ENCODE measurements at regions not wholly inside any gene's neighbourhood (a gene's known extent, or its start where the extent isn't known, plus 50 kb on each side); places are given as distances from the start of the nearest gene placed in this dataset.
"Not testable (repeated sequence)": the region's sequence is repeated elsewhere in the genome, so short reads cannot be mapped to it uniquely, and the experiment has no call there.

GRCh38 chr5:158049459-158049858 is 190.5 kb upstream of the CLINT1 start:
- Histone ChIP-seq H3K27me3 (no peaks in the 10 kb centered on the region), H3K4me3 (no peak overlapping the region), H3K4me1 (no peaks in the 10 kb centered on the region), H3K27ac (no peak overlapping the region), H3K36me3 (no peaks in the 10 kb centered on the region), H3K9me3 (no peaks in the 10 kb centered on the region)
- intact Hi-C loops (cut with DNase I; ENCODE audit: low total_unique reads) (no loop called here), in situ Hi-C loops (cut with MboI; ENCODE audit: low sequenced_read_pairs in 4 of 4) (no loop called here)
- no peak for TF ChIP-seq CTCF (IDR thresholded peaks at IDR 0.05 in 4 of 5, conservative IDR thresholded peaks at IDR 0.05 in 1 of 5)
- no peak for TF ChIP-seq POLR2A (IDR thresholded peaks at IDR 0.05)
- no peak for ATAC-seq
- no peak for DNase-seq

GRCh38 chr5:158045696-158046095 is 186.8 kb upstream of the CLINT1 start:
- DNase-seq = no peak
- no peak for TF ChIP-seq CTCF (IDR thresholded peaks at IDR 0.05 in 4 of 5, conservative IDR thresholded peaks at IDR 0.05 in 1 of 5)
- no peak for TF ChIP-seq POLR2A (IDR thresholded peaks at IDR 0.05)
- H3K4me1 ChIP-seq = no peaks in the 10 kb centered on the region
- no peak overlapping the region for H3K4me3 ChIP-seq
- in situ Hi-C loops (cut with MboI; ENCODE audit: low sequenced_read_pairs in 4 of 4) (no loop called here), intact Hi-C loops (cut with DNase I; ENCODE audit: low total_unique reads) (no loop called here)
- H3K27ac ChIP-seq = no peak overlapping the region
- no peak for ATAC-seq
- no peaks in the 10 kb centered on the region for H3K9me3 ChIP-seq
- H3K36me3 ChIP-seq = no peaks in the 10 kb centered on the region
- H3K27me3 ChIP-seq = no peaks in the 10 kb centered on the region

GRCh38 chr5:158039911-158040347 is 181.0 kb upstream of the CLINT1 start:
- ATAC-seq = no peak
- Histone ChIP-seq H3K9me3 (no peaks in the 10 kb centered on the region), H3K27me3 (no peaks in the 10 kb centered on the region), H3K4me1 (no peaks in the 10 kb centered on the region), H3K4me3 (no peak overlapping the region), H3K36me3 (no peaks in the 10 kb centered on the region), H3K27ac (no peak overlapping the region)
- in situ Hi-C loops (cut with MboI; ENCODE audit: low sequenced_read_pairs in 4 of 4) = no loop called here
- intact Hi-C loops (cut with DNase I; ENCODE audit: low total_unique reads) = no loop called here
- TF ChIP-seq POLR2A (IDR thresholded peaks at IDR 0.05) (no peak), CTCF (IDR thresholded peaks at IDR 0.05 in 4 of 5, conservative IDR thresholded peaks at IDR 0.05 in 1 of 5) (no peak)
- no peak for DNase-seq

GRCh38 chr5:158039441-158039840 is 180.5 kb upstream of the CLINT1 start:
- no peak for ATAC-seq
- intact Hi-C loops (cut with DNase I; ENCODE audit: low total_unique reads) (no loop called here), in situ Hi-C loops (cut with MboI; ENCODE audit: low sequenced_read_pairs in 4 of 4) (no loop called here)
- Histone ChIP-seq H3K4me1 (no peaks in the 10 kb centered on the region), H3K27me3 (no peaks in the 10 kb centered on the region), H3K4me3 (no peak overlapping the region), H3K9me3 (no peaks in the 10 kb centered on the region), H3K36me3 (no peaks in the 10 kb centered on the region), H3K27ac (no peak overlapping the region)
- TF ChIP-seq POLR2A (IDR thresholded peaks at IDR 0.05) (no peak), CTCF (IDR thresholded peaks at IDR 0.05 in 4 of 5, conservative IDR thresholded peaks at IDR 0.05 in 1 of 5) (no peak)
- DNase-seq = no peak

- H3K9me3 ChIP-seq; H3K27ac ChIP-seq; H3K4me1 ChIP-seq; ATAC-seq; intact Hi-C loops (cut with DNase I; ENCODE audit: low total_unique reads); DNase-seq; H3K27me3 ChIP-seq; in situ Hi-C loops (cut with MboI; ENCODE audit: low sequenced_read_pairs in 4 of 4); H3K4me3 ChIP-seq; H3K36me3 ChIP-seq: not testable (repeated sequence)
Measured at GRCh38 chr5:158036983-158037595, 178.1 kb upstream of the CLINT1 start.

- H3K4me1 ChIP-seq; ATAC-seq; H3K4me3 ChIP-seq; H3K27me3 ChIP-seq; H3K27ac ChIP-seq; in situ Hi-C loops (cut with MboI; ENCODE audit: low sequenced_read_pairs in 4 of 4); intact Hi-C loops (cut with DNase I; ENCODE audit: low total_unique reads); H3K36me3 ChIP-seq; H3K9me3 ChIP-seq; DNase-seq: not testable (repeated sequence)
Measured at GRCh38 chr5:158034586-158034985, 175.6 kb upstream of the CLINT1 start.

All from gastrocnemius medialis (tissue), 4 donors.